ENCODE measurements at regions not wholly inside any gene's neighbourhood (a gene's known extent, or its start where the extent isn't known, plus 50 kb on each side); places are given as distances from the start of the nearest gene placed in this dataset.

DNA sequence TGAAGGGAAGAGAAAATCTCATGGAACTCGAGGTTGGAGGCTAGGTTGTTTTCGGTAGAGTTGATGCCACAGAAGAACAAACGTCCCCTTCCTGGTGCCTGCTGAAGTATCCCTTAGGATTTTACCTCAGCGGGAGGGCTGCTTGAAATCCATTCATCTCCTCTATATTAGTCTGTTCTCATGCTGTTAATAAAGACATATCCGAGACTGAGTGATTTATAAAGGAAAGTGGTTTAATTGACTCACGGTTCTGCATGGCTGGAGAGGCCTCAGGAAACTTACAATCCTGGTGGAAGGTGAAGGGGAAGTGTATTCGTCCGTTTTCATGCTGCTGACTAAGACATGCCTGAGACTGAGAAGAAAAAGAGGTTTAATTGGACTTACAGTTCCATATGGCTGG, 413.5 kb downstream of the NPHP4 start:
- H3K27me3 ChIP-seq: no peaks in the 10 kb centered on the region
- WGBS (ENCODE audit: insufficient coverage, low coverage, low lambda C conversion rate, missing lambda C conversion rate): 45% methylated on average over 8 of the region's 8 CpGs
- ATAC-seq (no peak), DNase-seq (no peak)
- no peaks in the 10 kb centered on the region for H3K9me3 ChIP-seq
- TF ChIP-seq, protein P1, sequence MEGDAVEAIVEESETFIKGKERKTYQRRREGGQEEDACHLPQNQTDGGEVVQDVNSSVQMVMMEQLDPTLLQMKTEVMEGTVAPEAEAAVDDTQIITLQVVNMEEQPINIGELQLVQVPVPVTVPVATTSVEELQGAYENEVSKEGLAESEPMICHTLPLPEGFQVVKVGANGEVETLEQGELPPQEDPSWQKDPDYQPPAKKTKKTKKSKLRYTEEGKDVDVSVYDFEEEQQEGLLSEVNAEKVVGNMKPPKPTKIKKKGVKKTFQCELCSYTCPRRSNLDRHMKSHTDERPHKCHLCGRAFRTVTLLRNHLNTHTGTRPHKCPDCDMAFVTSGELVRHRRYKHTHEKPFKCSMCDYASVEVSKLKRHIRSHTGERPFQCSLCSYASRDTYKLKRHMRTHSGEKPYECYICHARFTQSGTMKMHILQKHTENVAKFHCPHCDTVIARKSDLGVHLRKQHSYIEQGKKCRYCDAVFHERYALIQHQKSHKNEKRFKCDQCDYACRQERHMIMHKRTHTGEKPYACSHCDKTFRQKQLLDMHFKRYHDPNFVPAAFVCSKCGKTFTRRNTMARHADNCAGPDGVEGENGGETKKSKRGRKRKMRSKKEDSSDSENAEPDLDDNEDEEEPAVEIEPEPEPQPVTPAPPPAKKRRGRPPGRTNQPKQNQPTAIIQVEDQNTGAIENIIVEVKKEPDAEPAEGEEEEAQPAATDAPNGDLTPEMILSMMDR (IDR thresholded peaks at IDR 0.05): no peak
- no peak for TF ChIP-seq POLR2A (IDR thresholded peaks at IDR 0.05)
- no peak overlapping the region for H3K4me3 ChIP-seq
- no peaks in the 10 kb centered on the region for H3K4me1 ChIP-seq
- intact Hi-C loops (cut with DNase I): no loop called here
- H3K27ac ChIP-seq: no peak overlapping the region
- H3K36me3 ChIP-seq: no peaks in the 10 kb centered on the region

DNA sequence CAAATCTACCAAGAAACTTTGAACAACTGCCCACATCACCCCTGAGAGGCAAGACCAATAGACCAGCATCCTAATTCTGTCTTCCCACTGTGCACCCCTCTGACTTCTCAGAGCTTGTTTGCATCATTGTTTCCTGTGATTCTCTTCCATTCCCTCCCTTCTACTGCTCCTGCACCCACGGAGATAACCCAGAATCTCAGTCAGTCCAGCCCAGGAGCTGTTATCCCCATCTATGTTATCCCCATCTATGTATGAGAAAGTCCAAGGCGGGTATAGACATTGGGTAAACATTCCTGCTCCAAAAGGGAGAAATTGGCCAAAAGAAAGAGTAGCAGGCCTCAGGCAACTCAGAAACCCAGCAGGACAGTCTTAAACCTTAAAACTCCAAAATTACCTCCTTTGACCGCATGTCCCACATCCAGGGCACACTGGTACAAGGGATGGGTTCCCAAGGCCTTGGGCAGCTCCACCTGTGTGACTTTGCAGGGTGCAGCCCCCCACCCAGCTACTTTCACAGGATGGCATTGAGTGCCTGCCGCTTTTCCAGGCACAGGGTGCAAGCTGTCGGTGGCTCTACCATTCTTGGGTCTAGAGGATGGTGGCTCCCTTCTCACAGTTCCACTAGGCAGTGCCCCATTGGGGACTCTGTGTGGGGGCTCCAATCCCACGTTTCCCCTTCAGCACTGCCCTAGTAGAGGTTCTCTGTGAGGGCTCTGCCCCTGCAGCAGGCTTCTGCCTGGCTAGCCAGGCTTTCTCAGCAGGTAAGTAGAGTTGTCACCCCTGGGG, 414.8 kb downstream of the NPHP4 start:
- ATAC-seq (no peak), DNase-seq (no peak)
- H3K4me1 ChIP-seq: no peaks in the 10 kb centered on the region
- H3K9me3 ChIP-seq: no peaks in the 10 kb centered on the region
- WGBS (ENCODE audit: insufficient coverage, low coverage, low lambda C conversion rate, missing lambda C conversion rate): 31% methylated on average over 4 of the region's 6 CpGs
- H3K27me3 ChIP-seq: no peaks in the 10 kb centered on the region
- TF ChIP-seq, protein P1 (IDR thresholded peaks at IDR 0.05): no peak
- TF ChIP-seq POLR2A (IDR thresholded peaks at IDR 0.05): no peak
- no peak overlapping the region for H3K27ac ChIP-seq
- intact Hi-C loops (cut with DNase I): no loop called here
- no peak overlapping the region for H3K4me3 ChIP-seq
- H3K36me3 ChIP-seq: no peaks in the 10 kb centered on the region

DNA sequence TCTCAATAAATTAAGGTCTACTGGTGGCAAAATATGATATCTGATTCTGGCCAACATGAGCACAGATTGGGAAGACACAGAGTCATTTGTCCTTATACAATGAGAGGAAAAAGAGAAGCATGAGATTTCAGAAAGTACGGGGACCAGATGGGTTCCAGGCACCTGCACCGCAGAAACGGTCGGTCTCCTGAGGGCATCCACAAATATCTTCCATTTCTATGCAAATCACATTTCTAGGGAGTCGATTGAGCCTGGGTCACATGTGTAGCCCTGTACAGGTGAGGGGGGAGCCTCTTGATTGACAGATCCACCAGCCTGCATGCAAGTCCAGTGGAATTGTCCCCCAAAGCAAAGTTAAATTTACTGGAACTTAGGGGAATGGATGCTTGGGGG, 415.6 kb downstream of the NPHP4 start:
- 53% methylated on average over 3 of the region's 5 CpGs for WGBS (ENCODE audit: insufficient coverage, low coverage, low lambda C conversion rate, missing lambda C conversion rate)
- no peak overlapping the region for H3K27ac ChIP-seq
- H3K4me3 ChIP-seq: no peak overlapping the region
- H3K36me3 ChIP-seq: no peaks in the 10 kb centered on the region
- DNase-seq (no peak), ATAC-seq (no peak)
- TF ChIP-seq POLR2A (IDR thresholded peaks at IDR 0.05): no peak
- TF ChIP-seq, protein P1 (IDR thresholded peaks at IDR 0.05): no peak
- no peaks in the 10 kb centered on the region for H3K9me3 ChIP-seq
- intact Hi-C loops (cut with DNase I): no loop called here
- no peaks in the 10 kb centered on the region for H3K27me3 ChIP-seq
- H3K4me1 ChIP-seq: no peaks in the 10 kb centered on the region

DNA sequence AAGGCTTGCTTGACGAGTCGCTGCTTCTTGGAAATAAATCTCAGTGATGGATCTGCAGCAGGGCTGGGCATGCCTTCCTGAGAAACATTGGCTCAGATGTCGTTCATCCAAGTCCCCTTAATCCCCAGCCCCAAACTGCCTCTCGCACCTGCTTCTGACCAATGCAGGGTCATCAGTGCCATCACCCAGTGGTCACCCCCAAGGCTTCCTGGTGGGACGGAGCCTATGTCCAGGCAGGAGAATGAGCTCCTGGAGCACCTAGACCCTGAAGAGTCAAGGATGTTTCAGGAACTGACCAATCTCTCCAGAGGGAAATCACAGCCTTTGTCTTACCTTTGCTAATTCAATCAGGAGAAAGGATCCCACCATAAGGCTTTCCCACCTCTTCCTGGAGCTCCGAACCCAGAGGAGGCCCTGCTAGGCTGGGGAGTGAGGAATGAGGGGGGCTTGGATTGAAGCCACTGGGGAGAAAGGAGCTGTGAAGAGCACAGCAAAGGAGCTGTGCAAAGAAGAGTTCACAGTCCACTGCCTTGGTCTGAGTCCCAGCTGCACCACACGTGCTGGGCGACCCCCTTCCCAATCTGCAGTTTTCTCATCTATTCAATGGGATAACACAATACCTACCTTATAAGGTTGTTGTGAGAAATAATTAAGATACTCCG, 416.1 kb downstream of the NPHP4 start:
- H3K36me3 ChIP-seq: no peaks in the 10 kb centered on the region
- H3K27ac ChIP-seq: no peak overlapping the region
- ATAC-seq: no peak
- DNase-seq: no peak
- no peaks in the 10 kb centered on the region for H3K27me3 ChIP-seq
- 40% methylated on average over 5 of the region's 9 CpGs for WGBS (ENCODE audit: insufficient coverage, low coverage, low lambda C conversion rate, missing lambda C conversion rate)
- H3K4me1 ChIP-seq: no peaks in the 10 kb centered on the region
- no peaks in the 10 kb centered on the region for H3K9me3 ChIP-seq
- intact Hi-C loops (cut with DNase I): no loop called here
- TF ChIP-seq POLR2A (IDR thresholded peaks at IDR 0.05): no peak
- TF ChIP-seq, protein P1 (IDR thresholded peaks at IDR 0.05): no peak
- no peak overlapping the region for H3K4me3 ChIP-seq

All from right lobe of liver (tissue), 6 donors.